ENCODE measurements at regions not wholly inside any gene's neighbourhood (a gene's known extent, or its start where the extent isn't known, plus 50 kb on each side); places are given as distances from the start of the nearest gene placed in this dataset.

GRCh38 chr3:104742044-104742443 lies 624.7 kb upstream of the ALCAM start:
- no peaks in the 10 kb centered on the region for H3K23me2 ChIP-seq (ENCODE audit: low read depth, low read length)
- no peak overlapping the region for H3K27ac ChIP-seq (ENCODE audit: low read depth, low read length)
- no peaks in the 10 kb centered on the region for H3K79me2 ChIP-seq (ENCODE audit: control insufficient read depth in 1 of 2, insufficient read depth in 2 of 2, low read length in 2 of 2)
- no peak overlapping the region for H3K14ac ChIP-seq (ENCODE audit: insufficient read length)
- H4K91ac ChIP-seq (replicated peaks; ENCODE audit: insufficient read length, low read length), result no peak overlapping the region
- no peaks in the 10 kb centered on the region for H3K79me1 ChIP-seq (ENCODE audit: low read depth, low read length)
- no peak overlapping the region for H3K9ac ChIP-seq (replicated peaks in 1 of 4; ENCODE audit: extremely low read depth in 1 of 4, low read depth in 3 of 4, low read length in 3 of 4)
- H3K4me3 ChIP-seq (ENCODE audit: extremely low read depth in 1 of 4, insufficient read depth in 2 of 4, low read depth in 3 of 4, low read length in 4 of 4), result no peak overlapping the region
- no peak for TF ChIP-seq CREB1 (IDR thresholded peaks at IDR 0.05)
- no peak overlapping the region for H3K18ac ChIP-seq (ENCODE audit: extremely low read depth, low read length)
- H3K4me2 ChIP-seq (ENCODE audit: insufficient read depth in 1 of 2, low read depth in 2 of 2, low read length in 2 of 2), result no peak overlapping the region
- no peak overlapping the region for H2BK15ac ChIP-seq (ENCODE audit: low read length)
- no peak overlapping the region for H2BK20ac ChIP-seq (ENCODE audit: low read length)
- no peak overlapping the region for H2BK120ac ChIP-seq (replicated peaks; ENCODE audit: low read depth, low read length)
- no peaks in the 10 kb centered on the region for H3K4me1 ChIP-seq (replicated peaks in 1 of 4; ENCODE audit: control insufficient read depth in 3 of 4, insufficient read depth in 4 of 4, low read length in 3 of 4)
- H4K8ac ChIP-seq (ENCODE audit: extremely low read depth, insufficient read depth, low read length), result no peak overlapping the region
- ChIA-PET POLR2A (ENCODE audit: partially characterized antibody) (no interaction called here), CTCF (ENCODE audit: partially characterized antibody) (no interaction called here)
- H2AFZ ChIP-seq (ENCODE audit: low read length), result no peak overlapping the region
- DNase-seq (ENCODE audit: low read depth in 1 of 2, low spot score in 2 of 2) (no peak), FAIRE-seq (no peak)
- no peaks in the 10 kb centered on the region for H3K9me3 ChIP-seq (ENCODE audit: insufficient read depth in 2 of 2, low read depth in 1 of 2, low read length in 1 of 2)
- H2BK12ac ChIP-seq (ENCODE audit: low read depth, low read length), result no peak overlapping the region
- WGBS, 2 experiments (ENCODE audit: extremely low coverage in 1 of 2, insufficient coverage in 1 of 2, insufficient read length in 1 of 2, insufficient replicate concordance in 2 of 2, low coverage in 1 of 2, low lambda C conversion rate in 2 of 2, missing lambda C conversion rate in 1 of 2), result 85% methylated on average over 2 of the region's 2 CpGs; no CpG with 5 or more reads in 1 of the 2 experiments
- no peaks in the 10 kb centered on the region for H3K27me3 ChIP-seq (replicated peaks in 1 of 4; ENCODE audit: control insufficient read depth in 3 of 4, extremely low read depth in 1 of 4, insufficient read depth in 3 of 4, low read length in 3 of 4)
- H3K36me3 ChIP-seq (ENCODE audit: control insufficient read depth in 2 of 4, insufficient read depth in 4 of 4, low read length in 3 of 4), result no peaks in the 10 kb centered on the region
- no peak overlapping the region for H3K23ac ChIP-seq (ENCODE audit: insufficient read length)
- no peak overlapping the region for H2AK5ac ChIP-seq (ENCODE audit: low read depth, low read length)
- H4K5ac ChIP-seq (ENCODE audit: insufficient read length, low read depth, low read length), result no peak overlapping the region
- H3K4ac ChIP-seq (replicated peaks; ENCODE audit: insufficient read length, low read depth, low read length), result no peak overlapping the region
- H2BK5ac ChIP-seq (ENCODE audit: low read depth, low read length), result no peak overlapping the region
- H4K20me1 ChIP-seq (replicated peaks in 1 of 2; ENCODE audit: control insufficient read depth in 1 of 2, insufficient read depth in 2 of 2, low read length in 2 of 2), result no peaks in the 10 kb centered on the region
- H3K56ac ChIP-seq (replicated peaks; ENCODE audit: insufficient read length, low read depth, low read length), result no peak overlapping the region
